Activated naive CD8-positive, alpha-beta T cell (primary cell): ENCODE measurements at regions not wholly inside any gene's neighbourhood (a gene's known extent, or its start where the extent isn't known, plus 50 kb on each side); places are given as distances from the start of the nearest gene placed in this dataset.

Source experiments
- H3K27ac Mint-ChIP-seq: one replicate; pipeline ENCODE4 v1.8.0; 2021; ENCODE audit warnings: mixed read lengths
- H3K27me3 Mint-ChIP-seq: one replicate; pipeline ENCODE4 v1.8.0; 2021; ENCODE audit warnings: mixed read lengths
- H3K36me3 Mint-ChIP-seq: one replicate; pipeline ENCODE4 v1.8.0; 2021; ENCODE audit warnings: mixed read lengths
- H3K4me1 Mint-ChIP-seq: one replicate; pipeline ENCODE4 v1.8.0; 2021; ENCODE audit warnings: low read depth, mixed read lengths
- H3K4me3 Mint-ChIP-seq: one replicate; pipeline ENCODE4 v1.8.0; 2021; ENCODE audit warnings: mild to moderate bottlenecking, mixed read lengths
- H3K9me3 Mint-ChIP-seq: one replicate; pipeline ENCODE4 v1.8.0; 2021; ENCODE audit warnings: low read depth, mixed read lengths

- no peaks in the 10 kb centered on the region for H3K36me3 Mint-ChIP-seq
- no peak overlapping the region for H3K27ac Mint-ChIP-seq
- H3K9me3 Mint-ChIP-seq: no peaks in the 10 kb centered on the region
- H3K4me3 Mint-ChIP-seq: no peak overlapping the region
- no peaks in the 10 kb centered on the region for H3K4me1 Mint-ChIP-seq
- H3K27me3 Mint-ChIP-seq: no peaks in the 10 kb centered on the region
Measured at GRCh38 chr7:121520911-121521310, 124.8 kb upstream of the FAM3C start.

- H3K36me3 Mint-ChIP-seq: no peaks in the 10 kb centered on the region
- no peaks in the 10 kb centered on the region for H3K27me3 Mint-ChIP-seq
- no peak overlapping the region for H3K27ac Mint-ChIP-seq
- no peaks in the 10 kb centered on the region for H3K4me1 Mint-ChIP-seq
- no peaks in the 10 kb centered on the region for H3K9me3 Mint-ChIP-seq
- H3K4me3 Mint-ChIP-seq: no peak overlapping the region
Measured at GRCh38 chr7:121519548-121520521, 123.7 kb upstream of the FAM3C start.

GRCh38 chr7:121517591-121517990 lies 121.5 kb upstream of the FAM3C start:
- Mint-ChIP-seq H3K9me3 (no peaks in the 10 kb centered on the region), H3K27me3 (no peaks in the 10 kb centered on the region), H3K4me3 (no peak overlapping the region), H3K36me3 (no peaks in the 10 kb centered on the region), H3K27ac (no peak overlapping the region), H3K4me1 (no peaks in the 10 kb centered on the region)

- Mint-ChIP-seq H3K9me3 (no peaks in the 10 kb centered on the region), H3K4me3 (no peak overlapping the region), H3K27me3 (no peaks in the 10 kb centered on the region), H3K4me1 (no peaks in the 10 kb centered on the region), H3K27ac (no peak overlapping the region), H3K36me3 (no peaks in the 10 kb centered on the region)
Measured at GRCh38 chr7:121516821-121517220, 120.7 kb upstream of the FAM3C start.

GRCh38 chr7:121515630-121516401 lies 119.7 kb upstream of the FAM3C start:
- Mint-ChIP-seq H3K27me3 (peaks cover 2% of the 10 kb centered on the region), H3K4me3 (no peak overlapping the region), H3K27ac (no peak overlapping the region), H3K36me3 (peaks cover 3% of the 10 kb centered on the region), H3K4me1 (no peaks in the 10 kb centered on the region), H3K9me3 (peaks cover 4% of the 10 kb centered on the region)

GRCh38 chr7:121515229-121515628 lies 119.1 kb upstream of the FAM3C start:
- peaks cover 4% of the 10 kb centered on the region for H3K9me3 Mint-ChIP-seq
- H3K36me3 Mint-ChIP-seq: peaks cover 3% of the 10 kb centered on the region
- no peak overlapping the region for H3K27ac Mint-ChIP-seq
- peaks cover 2% of the 10 kb centered on the region for H3K27me3 Mint-ChIP-seq
- H3K4me1 Mint-ChIP-seq: no peaks in the 10 kb centered on the region
- H3K4me3 Mint-ChIP-seq: no peak overlapping the region

GRCh38 chr7:121513105-121513504 lies 117.0 kb upstream of the FAM3C start:
- H3K9me3 Mint-ChIP-seq: peaks cover 4% of the 10 kb centered on the region
- H3K27ac Mint-ChIP-seq: no peak overlapping the region
- peaks cover 3% of the 10 kb centered on the region for H3K36me3 Mint-ChIP-seq
- peaks cover 8% of the 10 kb centered on the region for H3K27me3 Mint-ChIP-seq
- no peak overlapping the region for H3K4me3 Mint-ChIP-seq
- H3K4me1 Mint-ChIP-seq: no peaks in the 10 kb centered on the region

GRCh38 chr7:121510858-121511482 lies 114.9 kb upstream of the FAM3C start:
- Mint-ChIP-seq H3K9me3 (peaks cover 9% of the 10 kb centered on the region), H3K4me3 (no peak overlapping the region), H3K36me3 (peaks cover 3% of the 10 kb centered on the region), H3K27ac (no peak overlapping the region), H3K27me3 (peaks cover 8% of the 10 kb centered on the region), H3K4me1 (no peaks in the 10 kb centered on the region)

GRCh38 chr7:121510302-121510701 lies 114.2 kb upstream of the FAM3C start:
- H3K4me1 Mint-ChIP-seq: no peaks in the 10 kb centered on the region
- peaks cover 8% of the 10 kb centered on the region for H3K27me3 Mint-ChIP-seq
- H3K27ac Mint-ChIP-seq: no peak overlapping the region
- H3K9me3 Mint-ChIP-seq: peaks cover 16% of the 10 kb centered on the region
- no peak overlapping the region for H3K4me3 Mint-ChIP-seq
- peaks cover 5% of the 10 kb centered on the region for H3K36me3 Mint-ChIP-seq

GRCh38 chr7:121505540-121506182 lies 109.6 kb upstream of the FAM3C start:
- Mint-ChIP-seq H3K4me3 (no peak overlapping the region), H3K27me3 (peaks cover 6% of the 10 kb centered on the region), H3K36me3 (peaks cover 2% of the 10 kb centered on the region), H3K4me1 (peaks cover 1% of the 10 kb centered on the region), H3K27ac (no peak overlapping the region), H3K9me3 (peaks cover 12% of the 10 kb centered on the region)

GRCh38 chr7:121505021-121505420 lies 108.9 kb upstream of the FAM3C start:
- peaks cover 12% of the 10 kb centered on the region for H3K9me3 Mint-ChIP-seq
- H3K4me1 Mint-ChIP-seq: peaks cover 5% of the 10 kb centered on the region
- peaks cover 6% of the 10 kb centered on the region for H3K27me3 Mint-ChIP-seq
- no peak overlapping the region for H3K4me3 Mint-ChIP-seq
- H3K36me3 Mint-ChIP-seq: peaks cover 2% of the 10 kb centered on the region
- H3K27ac Mint-ChIP-seq: no peak overlapping the region

GRCh38 chr7:121504482-121504881 lies 108.4 kb upstream of the FAM3C start:
- H3K4me1 Mint-ChIP-seq: peaks cover 9% of the 10 kb centered on the region
- H3K36me3 Mint-ChIP-seq: peaks cover 2% of the 10 kb centered on the region
- H3K9me3 Mint-ChIP-seq: peaks cover 12% of the 10 kb centered on the region

GRCh38 chr7:121503730-121504129 lies 107.6 kb upstream of the FAM3C start:
- Mint-ChIP-seq H3K4me1 (peaks cover 9% of the 10 kb centered on the region), H3K9me3 (peaks cover 12% of the 10 kb centered on the region), H3K36me3 (peaks cover 2% of the 10 kb centered on the region), H3K27ac (no peak overlapping the region), H3K27me3 (peaks cover 2% of the 10 kb centered on the region), H3K4me3 (no peak overlapping the region)

More at GRCh38 chr7:121504482-121504881, 108.4 kb upstream of the FAM3C start:
- Mint-ChIP-seq H3K4me3 (no peak overlapping the region), H3K27me3 (peaks cover 6% of the 10 kb centered on the region), H3K27ac (no peak overlapping the region)

- Mint-ChIP-seq H3K36me3 (peaks cover 2% of the 10 kb centered on the region), H3K4me3 (no peak overlapping the region), H3K9me3 (peaks cover 12% of the 10 kb centered on the region), H3K4me1 (peaks cover 9% of the 10 kb centered on the region), H3K27me3 (no peaks in the 10 kb centered on the region), H3K27ac (no peak overlapping the region)
Measured at GRCh38 chr7:121503039-121503438, 106.9 kb upstream of the FAM3C start.
